ENCODE measurements at regions not wholly inside any gene's neighbourhood (a gene's known extent, or its start where the extent isn't known, plus 50 kb on each side); places are given as distances from the start of the nearest gene placed in this dataset.
"Not testable (repeated sequence)": the region's sequence is repeated elsewhere in the genome, so short reads cannot be mapped to it uniquely, and the experiment has no call there.

- DNase-seq (ENCODE audit: low spot score in 2 of 2), result no peak
- no peak for FAIRE-seq
These were observed 132.9 kb upstream of the NRIP1 start for GRCh38 chr21:15197696-15198095.

GRCh38 chr21:15199414-15200383 is 134.9 kb upstream of the NRIP1 start:
- FAIRE-seq (no peak), DNase-seq (ENCODE audit: low spot score in 2 of 2) (no peak)

- no peak for FAIRE-seq
These were observed 138.9 kb upstream of the NRIP1 start for GRCh38 chr21:15203740-15204139.

GRCh38 chr21:15204140-15204969 is 139.6 kb upstream of the NRIP1 start:
- no peak for DNase-seq (ENCODE audit: low spot score in 2 of 2)
- FAIRE-seq, result no peak

More at GRCh38 chr21:15203740-15204139, 138.9 kb upstream of the NRIP1 start:
- no peak for DNase-seq (ENCODE audit: low spot score in 2 of 2)

- no peak for FAIRE-seq
- DNase-seq (ENCODE audit: low spot score in 2 of 2), result no peak
These were observed 140.1 kb upstream of the NRIP1 start for GRCh38 chr21:15204970-15205286.

- FAIRE-seq (no peak), DNase-seq (ENCODE audit: low spot score in 2 of 2) (no peak)
These were observed 141.7 kb upstream of the NRIP1 start for GRCh38 chr21:15206514-15206913.

- DNase-seq (ENCODE audit: low spot score in 2 of 2) (no peak), FAIRE-seq (no peak)
These were observed 142.4 kb upstream of the NRIP1 start for GRCh38 chr21:15207231-15207630.

GRCh38 chr21:15207635-15208370 is 143.0 kb upstream of the NRIP1 start:
- no peak for FAIRE-seq

GRCh38 chr21:15208786-15209185 is 144.0 kb upstream of the NRIP1 start:
- no peak for FAIRE-seq
- no peak for DNase-seq (ENCODE audit: low spot score in 2 of 2)

More at GRCh38 chr21:15207635-15208370, 143.0 kb upstream of the NRIP1 start:
- DNase-seq (ENCODE audit: low spot score in 2 of 2), result no peak

- FAIRE-seq, result no peak
- no peak for DNase-seq (ENCODE audit: low spot score in 2 of 2)
These were observed 144.4 kb upstream of the NRIP1 start for GRCh38 chr21:15209224-15209623.

GRCh38 chr21:15210235-15210678 is 145.5 kb upstream of the NRIP1 start:
- FAIRE-seq, result no peak
- DNase-seq (ENCODE audit: low spot score in 2 of 2), result no peak

- FAIRE-seq, result no peak
These were observed 146.8 kb upstream of the NRIP1 start for GRCh38 chr21:15211491-15212133.

GRCh38 chr21:15212206-15212605 is 147.4 kb upstream of the NRIP1 start:
- FAIRE-seq, result peak; percentile 55
- DNase-seq (ENCODE audit: low spot score in 2 of 2), result no peak

More at GRCh38 chr21:15211491-15212133, 146.8 kb upstream of the NRIP1 start:
- no peak for DNase-seq (ENCODE audit: low spot score in 2 of 2)

- not testable (repeated sequence) for DNase-seq (ENCODE audit: low spot score in 2 of 2); FAIRE-seq
These were observed 153.7 kb upstream of the NRIP1 start for GRCh38 chr21:15218476-15218875.

GRCh38 chr21:15219039-15219438 is 154.2 kb upstream of the NRIP1 start:
- no peak for FAIRE-seq
- no peak for DNase-seq (ENCODE audit: low spot score in 2 of 2)

- DNase-seq (ENCODE audit: low spot score in 2 of 2) (no peak), FAIRE-seq (no peak)
These were observed 155.1 kb upstream of the NRIP1 start for GRCh38 chr21:15219894-15220293.

GRCh38 chr21:15221799-15222386 is 157.1 kb upstream of the NRIP1 start:
- no peak for FAIRE-seq
- peak in 1 of 2 donors; percentile 5 for DNase-seq (ENCODE audit: low spot score in 2 of 2)

- no peak for DNase-seq (ENCODE audit: low spot score in 2 of 2)
- FAIRE-seq, result no peak
These were observed 157.9 kb upstream of the NRIP1 start for GRCh38 chr21:15222707-15223106.

- no peak for DNase-seq (ENCODE audit: low spot score in 2 of 2)
These were observed 159.7 kb upstream of the NRIP1 start for GRCh38 chr21:15224346-15225086.

More at GRCh38 chr21:15224346-15225086, 159.7 kb upstream of the NRIP1 start:
- FAIRE-seq, result no peak

All from frontal cortex (tissue), 3 donors.